ENCODE measurements at regions not wholly inside any gene's neighbourhood (a gene's known extent, or its start where the extent isn't known, plus 50 kb on each side); places are given as distances from the start of the nearest gene placed in this dataset.
"Not testable (repeated sequence)": the region's sequence is repeated elsewhere in the genome, so short reads cannot be mapped to it uniquely, and the experiment has no call there.

DNA sequence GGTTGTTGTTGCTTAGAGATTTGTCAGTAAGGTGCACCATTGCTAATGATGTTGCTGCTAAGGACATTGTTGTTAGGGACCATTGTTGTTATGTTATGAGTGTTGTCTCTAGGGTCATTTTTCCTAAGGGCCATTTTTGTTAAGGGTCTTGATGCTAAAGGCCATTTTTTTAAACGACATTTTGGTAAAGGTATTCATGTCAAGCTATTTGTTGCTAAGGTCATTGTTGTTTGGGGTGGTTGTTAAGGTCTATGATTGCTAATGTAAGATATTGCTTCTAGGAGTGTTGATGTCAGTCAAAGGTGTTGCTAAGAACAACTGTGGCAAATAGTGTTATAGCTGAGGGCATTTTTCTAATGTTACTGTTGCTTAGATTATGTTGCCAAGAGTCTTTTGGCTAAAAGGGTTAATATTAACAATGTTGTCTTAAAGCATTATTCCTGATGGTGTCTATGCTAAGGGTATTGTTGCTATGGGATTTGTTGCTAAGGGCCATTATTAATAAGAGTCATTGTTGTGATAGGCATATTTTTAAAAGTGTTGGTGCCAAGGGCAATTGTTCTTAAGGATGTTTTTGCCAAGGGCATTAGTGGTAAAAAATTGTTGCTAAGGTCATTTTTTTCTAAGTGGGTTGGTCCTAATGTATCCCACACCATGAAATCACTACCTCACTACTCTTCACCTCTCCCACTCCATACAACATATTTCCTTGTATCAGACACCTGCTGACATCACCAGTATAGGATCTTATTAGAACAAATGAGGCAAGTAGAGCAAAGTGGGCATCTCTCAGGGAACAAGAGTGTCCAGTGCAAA, 56.2 kb downstream of the SPATA31A6 start:
- DNase-seq, result not testable (repeated sequence)

DNA sequence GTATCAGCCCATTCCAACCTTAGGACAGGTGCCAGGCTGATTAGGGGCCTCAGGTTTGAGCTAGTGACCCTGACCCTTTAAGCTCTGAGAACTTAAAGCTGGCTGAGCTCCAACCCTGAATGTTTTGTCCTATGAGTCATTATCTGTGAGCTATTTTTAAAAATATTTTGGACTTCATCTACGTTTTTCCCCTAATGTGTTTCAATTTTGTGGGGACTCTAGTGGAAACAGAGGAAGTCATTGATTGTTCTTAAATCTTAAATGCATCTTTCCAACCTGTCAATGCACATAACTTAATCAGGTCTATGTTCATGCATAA, 56.8 kb downstream of the SPATA31A6 start:
- DNase-seq, result not testable (repeated sequence)

DNA sequence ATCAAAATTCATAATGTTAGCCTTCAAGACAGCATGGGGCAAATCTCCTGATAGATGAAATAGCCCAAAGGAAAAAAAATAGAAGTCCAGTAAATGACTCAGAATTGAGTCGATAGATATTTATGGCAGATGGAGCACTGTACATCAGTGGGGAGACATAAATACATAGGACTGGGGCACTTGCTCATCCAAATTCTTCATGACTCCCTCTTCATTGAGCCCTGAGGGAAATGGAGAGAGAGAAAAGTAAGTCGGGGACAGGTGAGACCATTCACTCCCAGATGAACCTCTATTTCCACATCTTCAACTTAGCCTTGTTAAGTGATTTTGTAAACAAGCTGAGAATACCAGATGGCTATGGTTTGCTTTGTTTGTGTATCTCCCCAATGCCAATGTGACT, 59.8 kb downstream of the SPATA31A6 start:
- not testable (repeated sequence) for DNase-seq

DNA sequence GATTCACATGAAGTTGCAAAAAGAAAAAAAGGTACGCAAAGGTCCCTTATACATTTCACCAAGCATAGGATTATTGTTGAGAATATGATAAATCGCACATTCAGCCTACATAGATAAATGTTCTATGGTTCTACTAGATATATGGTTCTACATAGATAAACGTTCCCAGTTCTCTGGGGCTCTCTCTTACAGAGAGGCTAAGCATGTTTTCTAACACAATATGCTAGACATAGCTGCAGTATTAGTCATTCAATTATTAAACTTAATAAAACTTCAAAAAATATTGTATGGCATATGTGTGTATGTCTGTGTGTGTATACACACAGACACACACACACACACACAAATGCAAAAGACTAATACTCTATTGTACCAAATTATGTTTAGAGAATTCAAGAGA, 60.4 kb downstream of the SPATA31A6 start:
- DNase-seq, result not testable (repeated sequence)

DNA sequence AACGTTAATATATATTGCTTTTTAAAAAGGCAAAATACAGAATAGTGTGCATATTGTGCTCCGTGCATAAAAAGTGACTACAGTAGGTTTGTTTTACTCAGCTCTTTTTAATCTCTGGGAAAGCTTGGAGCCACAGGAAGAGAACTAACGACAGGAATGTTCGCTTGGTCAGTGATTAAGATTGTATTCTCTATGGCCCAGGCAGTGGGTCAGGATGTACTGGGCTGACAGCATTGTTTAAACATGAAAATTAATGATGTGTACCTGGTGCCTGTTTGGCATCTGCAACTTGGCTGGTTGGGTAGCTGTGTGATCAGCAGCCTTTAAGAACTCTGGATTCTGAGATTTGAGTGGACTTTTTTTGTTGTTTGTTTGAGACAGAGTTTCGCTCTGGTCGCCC, 85.3 kb downstream of the SPATA31A6 start:
- not testable (repeated sequence) for DNase-seq

DNA sequence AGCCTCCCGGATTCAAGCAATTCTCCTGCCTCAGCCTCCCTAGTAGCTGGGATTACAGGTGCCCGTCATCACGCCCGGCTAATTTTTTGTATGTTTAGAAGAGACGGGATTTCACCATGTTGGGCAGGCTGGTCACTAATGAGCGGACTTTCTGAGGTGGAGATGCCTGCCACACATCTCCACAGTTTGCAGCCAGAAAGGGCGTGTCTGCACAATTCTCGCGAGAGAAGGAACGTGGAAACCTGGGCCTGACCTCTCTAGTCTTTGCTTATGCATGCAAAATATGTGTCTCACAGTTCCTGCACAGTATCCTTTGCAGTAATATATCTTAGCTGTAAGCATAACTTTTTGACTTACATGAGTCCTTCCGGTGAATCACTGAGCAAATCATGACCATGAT, 85.7 kb downstream of the SPATA31A6 start:
- DNase-seq, result not testable (repeated sequence)

DNA sequence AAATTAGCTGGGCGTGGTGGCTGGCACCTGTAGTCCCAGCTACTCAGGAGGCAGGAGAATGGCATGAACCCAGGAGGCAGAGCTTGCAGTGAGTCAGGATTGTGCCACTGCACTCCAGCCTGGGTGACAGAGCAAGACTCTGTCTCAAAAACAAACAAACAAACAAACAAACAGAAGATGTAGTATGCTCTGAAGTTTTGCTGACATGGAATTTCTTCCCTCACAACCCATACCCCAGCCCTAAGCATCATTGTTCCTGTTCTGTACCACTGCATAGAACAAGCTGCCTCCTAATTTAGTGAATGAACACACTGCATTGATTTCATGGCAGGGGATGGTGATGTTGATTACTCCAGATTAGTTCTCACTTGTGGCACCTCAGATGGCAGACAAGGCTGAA, 89.7 kb downstream of the SPATA31A6 start:
- DNase-seq, result not testable (repeated sequence)

DNA sequence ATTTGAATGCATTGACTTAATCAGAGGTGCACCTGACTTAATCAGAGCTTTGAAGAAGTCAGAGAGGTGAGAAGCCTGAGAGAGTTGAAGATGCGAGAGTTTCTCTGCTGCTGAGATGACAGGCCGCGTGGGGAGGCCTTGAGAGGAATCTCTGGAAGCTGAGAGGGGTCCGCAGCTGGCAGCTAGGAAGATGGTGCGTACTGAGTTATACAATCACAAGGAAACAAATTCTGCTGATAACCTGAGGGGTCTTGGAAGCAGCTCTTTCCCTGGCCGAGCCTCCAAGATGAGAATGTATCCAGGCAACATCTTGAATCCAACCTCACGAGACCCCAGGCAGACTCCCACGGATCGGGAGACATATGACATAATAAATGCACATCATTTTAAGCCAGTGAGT, 91.7 kb downstream of the SPATA31A6 start:
- no peak for DNase-seq

DNA sequence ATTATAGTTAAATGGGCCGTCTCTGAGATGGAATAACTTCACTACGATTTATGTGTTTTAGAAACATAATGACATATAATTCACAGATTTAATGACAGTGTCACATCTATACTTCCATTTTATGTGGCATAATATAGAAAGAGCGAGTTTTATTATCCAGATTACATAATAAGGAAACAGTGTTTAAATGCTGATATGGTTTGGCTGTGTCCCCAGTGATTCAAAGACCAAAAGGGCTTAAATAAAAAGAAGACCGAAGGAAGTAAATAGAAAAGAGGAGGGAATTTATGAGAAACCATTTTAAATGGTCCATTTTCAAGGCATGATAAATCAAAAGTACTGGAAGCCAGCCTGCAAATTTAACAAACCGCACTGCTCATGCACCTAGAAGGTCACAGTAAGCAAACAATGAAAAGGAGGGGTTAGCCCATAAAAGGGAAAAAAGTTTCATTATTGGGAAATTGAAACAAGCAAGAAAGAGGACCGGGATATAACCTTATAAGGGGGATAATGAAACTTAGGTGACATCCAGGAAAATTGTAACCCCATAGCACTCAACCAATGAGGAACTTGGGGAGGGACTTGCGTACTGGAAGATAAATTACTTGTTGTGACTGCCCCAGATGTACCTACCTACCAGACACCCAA, 99.2 kb downstream of the SPATA31A6 start:
- DNase-seq, result not testable (repeated sequence)

DNA sequence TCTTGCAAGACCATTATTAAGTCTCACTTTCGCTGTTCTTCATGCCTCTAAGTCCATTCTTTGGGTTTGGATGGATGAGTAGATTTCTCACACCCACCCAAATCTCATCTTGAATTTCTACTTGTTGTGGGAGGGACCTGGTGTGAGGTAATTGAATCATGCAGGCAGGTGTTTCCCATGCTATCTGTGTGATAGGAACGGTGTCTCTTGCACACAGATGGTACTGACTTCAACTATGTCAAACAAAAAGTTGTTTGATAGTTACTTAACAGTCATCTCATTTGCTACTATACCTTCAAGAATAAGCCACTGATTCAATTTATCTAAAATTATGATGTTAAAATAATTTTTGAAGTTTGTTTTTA, 99.7 kb downstream of the SPATA31A6 start:
- DNase-seq, result not testable (repeated sequence)

DNA sequence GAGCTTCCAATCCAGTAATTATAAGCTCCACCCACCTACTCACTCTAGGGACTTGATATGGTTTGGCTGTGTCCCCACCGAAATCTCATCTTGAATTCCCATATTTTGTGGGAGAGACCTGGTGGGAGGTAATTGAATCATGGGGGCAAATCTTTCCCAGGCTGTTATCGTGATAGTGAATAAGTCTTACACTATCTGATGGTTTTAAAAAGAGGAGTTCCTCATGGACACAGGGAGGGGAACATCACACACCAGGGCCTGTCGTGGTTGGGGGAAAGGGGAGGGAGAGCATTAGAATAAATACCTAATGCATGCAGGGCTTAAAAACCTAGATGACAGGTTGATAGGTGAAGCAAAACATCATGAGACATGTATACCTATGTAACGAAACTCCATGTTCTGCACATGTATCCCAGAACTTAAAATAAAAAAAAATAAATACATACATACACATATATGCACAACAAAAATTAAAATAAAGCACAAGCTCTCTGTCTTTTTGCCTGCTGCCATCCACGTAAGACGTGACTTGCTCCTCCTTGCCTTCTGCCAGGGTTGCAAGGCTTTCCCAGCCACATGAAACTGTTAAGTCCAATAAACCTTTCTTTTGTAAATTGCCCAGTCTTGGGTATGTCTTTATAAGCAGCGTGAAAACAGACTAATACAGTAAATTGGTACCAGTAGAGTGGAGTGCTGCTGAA, 102.8 kb downstream of the SPATA31A6 start:
- not testable (repeated sequence) for DNase-seq

DNA sequence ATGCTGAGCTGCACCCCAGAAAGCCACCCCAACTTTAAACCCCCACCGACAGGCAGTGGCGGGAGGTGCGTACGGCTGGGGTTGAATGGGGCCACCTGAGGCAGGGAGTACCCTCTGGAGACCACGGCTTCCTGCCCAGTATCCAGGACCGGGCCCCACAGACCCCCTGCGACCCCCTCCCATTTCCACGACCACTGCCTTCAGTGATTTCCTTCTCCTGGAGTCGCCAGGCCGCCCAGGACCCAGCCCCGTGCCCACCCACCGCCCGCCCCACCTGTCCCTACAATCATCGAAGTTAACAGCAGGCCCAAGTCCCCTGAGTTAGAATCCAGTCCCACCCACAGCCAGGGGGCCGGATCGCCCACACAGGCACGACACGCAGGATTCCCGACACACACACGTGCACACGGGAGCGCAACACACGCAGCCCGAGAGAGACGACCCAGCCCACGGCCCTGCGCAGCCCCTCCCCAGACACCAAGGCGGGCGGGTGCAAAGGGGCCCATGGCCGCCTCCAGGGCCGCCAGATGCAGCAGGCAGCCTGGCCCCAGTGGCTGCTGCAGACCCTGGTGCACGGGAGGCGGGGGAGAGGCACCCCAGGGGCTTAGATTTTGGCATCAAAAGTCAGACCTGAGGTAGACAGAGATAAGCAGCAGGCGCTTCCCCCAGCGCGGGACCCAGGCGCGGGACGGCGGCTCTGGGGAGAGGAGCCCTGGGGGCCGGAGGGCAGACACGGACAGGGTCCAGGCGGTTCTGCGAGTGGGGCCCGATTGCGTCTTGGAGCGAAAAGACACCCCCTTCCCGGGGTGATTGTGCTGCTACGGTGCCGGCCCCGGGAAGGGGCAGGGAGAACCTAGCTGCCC, 104.8 kb downstream of the SPATA31A6 start:
- DNase-seq, result not testable (repeated sequence)

DNA sequence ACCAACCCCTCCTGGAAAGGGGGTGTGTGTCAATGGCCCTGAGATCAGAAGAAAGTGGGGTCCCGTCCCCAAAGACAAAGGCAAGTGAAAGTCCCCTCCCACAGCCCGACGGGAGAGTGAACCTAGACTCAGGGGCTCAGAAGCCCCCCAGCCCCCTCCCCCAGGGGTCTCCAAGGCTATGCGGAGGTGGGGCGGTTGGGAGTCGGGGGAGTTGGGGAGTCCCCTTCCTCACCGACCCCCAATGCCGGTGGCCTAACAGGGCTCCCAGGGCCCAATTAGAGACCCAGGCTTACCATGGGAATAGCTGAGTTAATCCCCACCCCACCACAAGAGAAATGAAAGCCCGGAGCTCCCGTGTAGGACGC, 105.4 kb downstream of the SPATA31A6 start:
- DNase-seq, result not testable (repeated sequence)

DNA sequence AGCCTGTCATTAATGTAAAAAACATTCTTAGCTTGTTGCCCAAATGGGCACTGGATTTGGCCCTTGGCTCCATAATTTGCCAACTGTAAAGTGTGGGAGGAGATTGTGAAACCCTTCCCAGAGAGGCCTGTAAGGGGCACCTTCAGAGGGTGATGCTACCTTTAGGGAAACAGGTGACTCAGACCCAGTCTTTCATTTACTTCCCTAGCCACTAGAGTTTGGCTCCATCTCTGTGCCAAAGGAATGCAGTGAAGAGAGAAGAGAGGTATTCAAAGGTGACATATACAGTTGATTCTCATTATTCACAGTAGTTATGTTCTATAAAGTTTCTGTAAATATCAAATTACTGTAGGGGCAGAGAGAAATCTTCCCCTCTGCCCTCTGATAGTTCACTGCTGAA, 116.7 kb downstream of the SPATA31A6 start:
- DNase-seq, result not testable (repeated sequence)

DNA sequence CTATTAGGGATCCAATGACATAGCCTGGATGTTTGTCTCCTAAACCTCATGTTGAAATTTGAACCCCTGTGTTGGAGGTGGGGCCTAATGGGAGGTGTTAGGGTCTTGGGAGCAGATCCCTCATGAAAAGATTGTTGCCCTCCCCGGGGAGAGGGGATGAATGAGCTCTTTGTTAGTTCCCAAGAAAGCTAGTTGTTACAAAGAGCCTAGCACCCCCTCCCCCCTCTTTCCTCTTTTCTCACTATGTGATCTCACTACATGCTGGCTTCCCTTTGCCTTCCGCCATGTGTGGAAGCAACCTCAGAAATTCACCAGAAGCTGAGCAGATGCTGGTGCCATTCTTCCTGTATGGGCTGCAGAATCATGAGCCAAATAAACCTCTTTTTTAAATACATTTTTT, 123.2 kb downstream of the SPATA31A6 start:
- not testable (repeated sequence) for DNase-seq

DNA sequence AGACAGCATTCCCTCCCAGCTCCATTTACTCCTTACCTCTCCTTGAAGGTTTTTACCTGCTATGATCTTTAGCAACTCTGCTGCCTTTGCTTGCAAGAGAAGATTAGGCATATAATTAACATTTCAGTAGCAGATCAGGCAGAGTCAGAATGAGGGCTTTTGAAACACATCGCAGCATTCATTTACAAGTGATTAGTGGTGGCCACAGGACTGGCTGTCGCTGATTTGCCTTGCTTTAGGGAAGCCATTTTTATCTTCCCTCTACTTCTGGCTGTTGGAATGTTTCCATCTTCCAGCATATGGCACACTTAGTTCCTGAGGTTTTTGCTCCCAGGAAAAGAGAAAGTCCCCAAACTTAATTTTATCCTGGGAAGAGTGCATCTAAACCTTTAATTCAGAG, 124.0 kb downstream of the SPATA31A6 start:
- DNase-seq, result not testable (repeated sequence)

DNA sequence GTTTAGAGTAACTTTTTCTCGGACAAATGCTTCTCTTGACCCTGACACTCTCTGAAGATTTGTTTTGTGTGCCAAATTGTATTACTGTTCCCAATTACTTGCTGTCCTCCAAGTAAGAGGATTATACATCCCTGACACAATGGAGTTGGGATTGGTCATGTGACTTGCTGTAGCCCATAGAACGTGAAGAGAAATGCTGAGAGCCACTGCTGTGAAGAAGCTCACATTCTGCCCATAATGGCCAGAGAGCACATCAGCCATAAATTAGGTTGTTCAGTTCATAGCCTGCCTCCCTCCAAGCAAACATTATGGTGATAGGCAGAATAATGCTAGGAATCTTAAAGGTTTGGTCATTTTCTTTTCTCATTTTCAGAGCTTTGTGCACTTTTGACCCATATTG, 127.5 kb downstream of the SPATA31A6 start:
- not testable (repeated sequence) for DNase-seq

DNA sequence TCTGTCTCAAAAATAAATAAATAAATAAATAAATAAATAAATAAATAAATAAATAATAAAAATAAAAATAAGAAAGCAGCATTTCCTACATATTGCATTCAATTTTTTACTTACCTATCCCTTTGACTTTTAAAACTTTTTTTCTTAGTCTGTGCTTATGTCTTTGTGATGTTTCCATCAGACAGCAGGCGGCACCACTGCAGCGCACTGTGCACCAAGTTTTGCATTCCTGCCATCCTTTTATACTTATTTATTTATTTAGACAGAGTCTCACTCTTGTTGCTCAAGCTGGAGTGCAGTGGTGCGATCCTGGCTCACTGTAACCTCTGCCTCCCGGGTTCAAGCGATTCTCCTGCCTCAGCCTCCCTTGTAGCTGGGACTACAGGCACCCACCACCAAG, 132.6 kb downstream of the SPATA31A6 start:
- not testable (repeated sequence) for DNase-seq

DNA sequence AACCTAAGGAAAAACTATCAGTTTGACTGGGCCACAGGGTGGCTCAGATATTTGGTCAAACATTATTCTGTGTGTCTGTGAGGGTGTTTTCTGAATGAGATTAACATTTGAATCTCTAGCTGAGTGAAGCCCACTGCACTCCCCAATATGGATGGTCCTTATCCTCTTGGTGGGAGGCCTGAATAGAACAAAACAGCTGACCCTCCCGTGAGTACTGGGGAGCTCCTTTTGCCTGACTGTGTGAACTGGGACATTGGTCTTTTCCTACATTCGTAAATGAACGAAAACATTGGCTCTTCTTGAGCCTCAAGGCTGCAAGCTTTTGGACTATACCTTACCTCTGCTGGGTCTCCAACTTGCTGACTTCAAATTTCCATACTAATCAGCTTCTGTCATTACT, 134.2 kb downstream of the SPATA31A6 start:
- not testable (repeated sequence) for DNase-seq

DNA sequence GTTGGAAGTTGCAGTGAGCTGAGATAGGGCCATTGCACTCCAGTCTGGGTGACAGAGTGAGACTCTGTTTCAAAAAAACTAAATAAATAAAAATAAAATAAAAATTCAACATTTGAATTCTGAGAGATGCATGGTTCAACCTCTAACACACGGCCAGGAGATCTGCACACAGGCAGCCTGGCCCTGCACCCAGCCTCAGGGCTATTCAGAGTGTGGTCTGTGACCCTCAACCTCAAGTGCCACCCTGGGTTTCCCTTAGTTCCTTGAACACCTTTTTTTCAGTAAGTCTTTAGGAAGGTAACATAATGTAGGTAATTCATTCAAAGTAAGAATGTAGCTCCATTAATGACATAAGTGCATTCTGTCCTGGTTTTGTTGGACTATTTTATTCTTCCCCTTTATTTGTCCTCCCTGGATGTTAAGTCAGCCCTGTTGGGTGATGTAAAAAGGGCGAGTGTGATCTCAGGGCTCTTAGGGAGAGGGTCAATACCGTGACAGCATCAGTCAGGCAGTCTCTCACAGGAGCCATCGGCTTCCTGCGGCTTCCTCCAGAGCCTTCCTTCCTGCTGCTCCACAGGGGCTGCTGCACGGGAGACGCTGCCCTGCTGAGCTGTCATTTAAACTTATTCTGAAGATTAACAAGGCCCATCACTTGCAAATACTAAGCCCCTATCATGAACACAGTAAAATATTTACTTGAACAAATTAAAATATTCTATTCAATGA, 139.8 kb downstream of the SPATA31A6 start:
- not testable (repeated sequence) for DNase-seq

DNA sequence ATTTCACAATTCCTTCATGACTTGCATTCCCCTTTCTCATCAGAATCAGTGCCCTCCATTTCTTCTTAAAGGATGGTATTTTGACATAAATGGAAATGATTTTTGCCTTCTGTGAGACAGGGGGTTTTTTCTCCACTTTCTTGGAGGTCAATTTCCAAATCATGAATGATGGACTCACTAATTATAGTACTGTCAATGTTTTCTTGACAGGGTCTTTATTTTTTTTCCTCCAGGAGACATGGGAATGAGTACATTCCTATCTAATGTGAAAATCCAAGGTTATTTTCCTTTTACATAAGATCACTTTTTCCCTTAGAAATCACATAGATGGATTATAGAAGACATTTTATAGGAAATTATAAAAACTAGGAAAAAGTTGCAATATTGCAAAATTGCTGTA, 141.7 kb downstream of the SPATA31A6 start:
- not testable (repeated sequence) for DNase-seq

DNA sequence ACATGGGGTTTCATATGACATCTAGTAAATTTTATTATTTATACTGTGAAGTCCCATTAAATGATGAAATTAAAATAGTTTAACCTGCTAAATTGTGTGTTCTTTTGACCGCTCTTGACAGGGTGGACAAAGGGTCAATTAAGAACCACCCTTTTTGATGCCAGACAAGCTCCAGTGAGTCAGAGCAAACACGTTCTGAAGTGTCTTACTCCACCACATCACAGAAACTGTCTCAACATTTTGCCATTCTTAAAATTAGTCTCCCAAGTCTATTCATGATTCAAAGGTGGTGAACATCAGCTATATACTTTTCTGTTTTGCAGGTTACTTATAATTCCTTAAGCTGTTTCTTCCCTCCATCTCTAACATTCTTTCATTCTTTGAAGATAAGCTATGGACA, 142.1 kb downstream of the SPATA31A6 start:
- not testable (repeated sequence) for DNase-seq

Data from NCI-H510A treated with DMSO at 0.1 percent for 48 hours (cell line).